Stimulated activated CD4-positive, alpha-beta T cell treated with anti-CD3 and anti-CD28 coated beads, Interleukin-15, amount 100 ng/mL, for 1 hour (primary cell): ENCODE measurements at regions not wholly inside any gene's neighbourhood (a gene's known extent, or its start where the extent isn't known, plus 50 kb on each side); places are given as distances from the start of the nearest gene placed in this dataset.

Experiments
- DNase-seq, 2 donors: peaks; one replicate each; pipeline ENCODE4 v3.0.0-alpha.2; 2020; ENCODE audit warnings: low read depth in 1 of 2, low spot score in 1 of 2

DNA sequence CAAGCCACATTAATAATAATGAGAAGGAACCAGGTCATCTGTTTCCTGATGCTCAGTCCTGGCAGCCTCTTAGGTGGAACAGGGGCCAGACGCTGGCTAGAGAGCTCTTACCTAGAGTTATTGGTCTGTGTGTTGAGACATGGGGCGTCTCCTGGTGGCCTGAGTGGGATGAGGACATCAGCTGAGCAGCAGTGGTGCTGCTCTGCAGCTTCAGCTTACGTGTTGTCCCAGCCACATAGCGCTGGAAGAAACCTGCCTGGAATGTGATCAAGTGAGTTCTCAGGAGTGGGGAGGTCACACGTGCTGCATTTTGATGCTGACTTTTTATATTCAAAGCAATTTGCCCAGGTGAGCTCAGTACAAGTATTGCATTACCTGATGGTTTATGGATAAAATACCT, 355.4 kb downstream of the CDH26 start:
- DNase-seq, result no peak

DNA sequence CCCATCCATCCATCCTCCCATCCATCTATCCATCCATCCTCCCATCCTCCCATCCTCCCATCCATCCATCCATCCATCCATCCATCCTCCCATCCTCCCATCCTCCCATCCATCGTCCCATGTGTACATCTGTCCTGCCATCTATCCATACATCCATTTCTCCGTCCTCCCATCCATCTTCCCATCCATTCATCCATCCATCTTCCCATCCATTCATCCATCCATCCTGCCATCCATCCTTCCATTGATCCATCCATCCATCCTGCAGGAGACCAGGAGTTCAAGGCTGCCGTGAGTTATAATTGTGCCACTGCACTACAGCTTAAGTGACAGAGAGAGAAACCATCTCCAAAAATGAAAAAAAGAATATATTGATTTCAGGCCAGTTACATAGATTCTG, 356.5 kb downstream of the CDH26 start:
- no peak for DNase-seq

DNA sequence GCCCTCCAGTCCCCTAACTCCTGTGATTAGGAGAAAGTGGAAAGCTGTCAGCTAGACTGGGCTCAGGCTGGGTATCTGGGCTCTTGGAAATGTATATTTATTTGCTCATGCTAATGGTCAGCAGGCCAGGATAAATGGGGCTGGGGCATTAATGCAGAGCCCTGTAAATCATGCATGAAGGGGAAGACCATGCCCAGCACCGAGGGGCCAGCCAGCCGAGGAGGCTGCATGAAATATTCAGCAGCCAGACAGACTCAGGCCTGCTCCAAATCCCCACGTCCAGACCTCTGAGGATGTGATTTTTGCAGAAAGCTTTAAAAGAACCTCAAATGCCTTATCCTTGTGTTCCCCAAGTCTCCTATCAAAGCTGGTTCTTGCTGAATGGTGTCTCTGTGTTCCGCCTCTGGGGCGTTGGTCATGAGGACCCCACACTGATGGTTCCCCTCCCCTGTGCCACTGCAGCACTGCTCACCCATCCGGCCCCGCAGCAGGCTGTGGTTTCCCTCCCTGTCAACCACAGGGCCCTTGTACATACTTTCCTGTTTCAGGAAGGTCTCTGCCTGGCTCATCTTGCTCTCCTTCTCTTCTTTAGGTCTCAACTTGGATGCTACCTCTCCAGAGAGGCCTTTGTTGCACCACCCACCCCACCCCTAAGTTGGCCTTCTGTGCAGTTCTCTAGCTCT, 358.4 kb downstream of the CDH26 start:
- DNase-seq, result no peak

DNA sequence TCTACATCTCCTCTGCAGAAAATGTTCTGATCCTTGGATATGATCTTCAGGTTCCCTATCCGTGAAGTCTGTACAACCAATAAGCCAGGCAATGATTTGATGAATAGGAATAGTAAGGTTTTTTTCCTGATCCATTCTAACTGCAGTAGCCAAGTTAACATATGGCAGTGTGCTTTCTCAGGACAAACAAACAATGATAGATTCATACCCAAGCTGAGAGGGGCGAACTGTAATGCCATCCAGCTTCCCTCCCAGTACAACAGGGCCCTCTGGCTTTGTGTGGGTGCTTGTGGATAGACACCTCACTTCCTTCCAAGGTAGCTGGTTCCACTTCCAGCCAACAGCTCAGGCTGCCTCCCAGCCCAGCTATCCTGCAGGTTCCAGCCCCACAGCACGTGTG, 359.2 kb downstream of the CDH26 start:
- DNase-seq, result no peak

DNA sequence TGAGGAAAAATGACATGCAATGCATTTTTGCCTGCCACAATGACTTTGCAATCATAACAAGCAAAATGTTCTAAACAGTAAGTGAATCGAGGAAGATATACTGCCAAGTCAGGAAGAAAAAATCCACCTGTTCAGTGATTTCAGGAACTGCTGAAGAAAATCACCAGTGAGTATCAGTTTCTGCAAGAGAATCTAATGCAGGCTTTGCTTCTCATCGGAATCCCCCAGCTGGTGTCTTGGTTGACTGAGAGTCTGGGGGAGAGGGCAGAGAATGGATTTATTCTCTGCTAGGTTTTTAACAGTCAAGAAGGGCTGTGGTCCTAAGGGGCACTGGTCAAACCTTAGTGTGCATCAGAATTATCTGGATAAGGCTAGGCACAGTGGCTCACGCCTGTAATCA, 363.4 kb downstream of the CDH26 start:
- DNase-seq, result no peak

DNA sequence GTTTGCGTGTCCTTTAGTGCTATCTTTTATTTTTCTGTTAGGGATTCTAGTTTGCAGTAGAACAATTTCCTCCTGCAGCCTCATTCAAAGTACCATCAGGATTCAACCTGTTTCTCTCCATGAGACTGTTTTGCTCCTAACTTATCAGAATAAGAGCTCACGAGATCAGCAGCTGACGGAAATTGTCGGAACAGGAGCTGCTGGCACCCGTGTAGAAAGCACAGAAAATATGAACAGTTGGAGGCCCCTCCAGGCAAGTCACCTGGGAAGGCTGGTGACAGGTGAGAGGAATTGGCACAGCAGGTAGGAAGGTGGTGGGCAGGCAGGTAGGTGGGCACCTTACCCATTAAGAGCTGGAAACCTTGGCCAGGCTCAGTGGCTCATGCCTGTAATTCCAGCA, 368.6 kb downstream of the CDH26 start:
- DNase-seq, result no peak

DNA sequence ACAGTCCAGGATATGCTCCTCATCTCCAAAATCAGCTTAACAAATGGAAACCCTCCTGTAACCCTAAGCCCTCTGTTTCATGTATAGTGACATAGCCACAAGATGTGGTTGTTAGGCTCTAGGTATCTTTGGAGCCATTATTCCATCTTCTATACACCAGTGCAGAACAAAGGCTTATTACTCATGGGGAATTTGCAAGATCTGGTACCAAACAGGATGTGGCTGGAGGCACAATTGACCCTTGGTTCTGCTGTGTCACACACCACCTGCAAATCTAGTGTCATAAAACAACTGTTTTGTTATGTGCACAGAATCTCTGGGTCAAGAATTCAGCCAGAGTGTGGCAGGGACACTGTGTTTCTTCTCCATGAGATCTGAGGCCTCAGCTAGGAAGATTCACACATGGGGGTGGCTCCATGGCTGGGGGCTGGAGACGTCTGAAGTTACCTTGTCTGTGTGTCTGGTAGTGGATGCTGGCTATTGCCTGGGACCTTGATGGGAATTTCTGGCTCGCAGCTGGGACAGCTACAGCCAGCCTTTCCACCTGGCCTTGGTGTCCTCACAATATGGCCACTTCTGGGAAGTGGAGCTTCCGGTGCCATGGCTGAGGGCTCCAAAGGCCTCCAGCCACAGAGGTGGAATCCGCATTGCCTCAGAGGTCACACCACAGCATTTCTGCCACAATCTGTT, 369.9 kb downstream of the CDH26 start:
- DNase-seq, result no peak

DNA sequence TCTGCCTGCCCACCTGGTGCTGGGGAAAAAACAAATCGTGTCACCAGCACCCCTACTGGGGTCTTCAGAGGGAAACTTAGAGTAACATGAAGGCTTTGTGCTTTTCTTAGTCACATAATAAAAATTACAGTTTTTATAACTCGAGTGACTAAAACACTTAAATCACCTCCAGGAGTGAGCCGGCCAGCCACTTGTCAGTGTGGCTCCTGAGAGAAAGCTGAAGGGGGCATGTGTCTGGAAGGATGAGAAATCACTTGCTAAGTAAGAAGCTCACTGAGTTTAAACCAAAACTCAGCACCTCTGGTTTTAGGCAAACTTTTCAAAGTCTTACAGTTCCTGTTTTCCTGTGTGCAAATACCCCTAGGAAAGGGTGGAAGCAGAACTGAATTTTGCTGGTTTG, 372.2 kb downstream of the CDH26 start:
- DNase-seq, result no peak

DNA sequence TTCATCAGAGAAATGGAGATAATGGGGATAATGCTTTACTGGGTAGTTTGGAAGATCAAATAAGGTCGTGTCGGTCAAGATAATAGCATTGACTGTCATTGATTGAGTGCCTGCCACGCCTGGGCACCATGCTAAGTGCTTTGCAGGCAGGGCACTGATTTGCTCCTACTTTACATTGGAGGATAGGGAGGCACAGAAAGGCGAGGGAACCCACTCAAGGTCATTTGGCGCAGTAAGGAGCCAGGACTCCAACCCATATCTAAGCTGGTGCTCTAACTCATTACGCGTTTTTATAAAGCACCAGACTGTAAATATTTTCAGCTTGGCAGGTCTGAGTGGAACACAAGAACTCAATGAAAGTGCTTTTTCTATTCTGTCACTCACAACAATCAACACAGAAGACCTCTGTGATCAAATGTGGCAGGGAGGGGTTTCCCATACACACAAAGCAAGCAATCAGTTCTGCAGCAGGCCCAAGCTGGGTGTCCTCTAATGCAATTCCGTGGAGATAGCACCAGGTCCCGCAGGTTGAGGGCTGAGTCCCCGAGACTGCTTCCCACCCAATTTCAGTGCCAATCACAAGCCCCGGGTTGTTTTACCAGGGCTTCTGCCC, 373.6 kb downstream of the CDH26 start:
- no peak for DNase-seq

DNA sequence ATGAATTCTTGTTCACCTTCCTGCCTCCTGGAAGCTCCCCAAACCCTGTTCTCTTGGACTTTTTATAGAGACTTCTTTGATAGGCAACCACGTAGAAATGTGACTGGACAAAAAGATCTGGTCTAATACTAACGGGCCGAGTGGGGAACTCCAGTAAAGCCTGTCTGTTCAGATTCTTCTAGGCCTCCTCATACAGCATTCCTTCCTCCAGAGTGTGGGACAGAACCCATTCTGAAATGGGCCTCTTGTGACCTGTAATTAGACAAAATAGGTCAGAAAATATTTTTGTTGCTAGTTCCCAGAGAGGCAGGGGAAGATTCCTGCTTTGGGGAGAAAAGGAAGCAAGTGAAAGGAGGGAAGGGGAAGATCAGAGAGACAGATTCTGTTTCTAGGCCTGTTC, 374.3 kb downstream of the CDH26 start:
- no peak for DNase-seq

DNA sequence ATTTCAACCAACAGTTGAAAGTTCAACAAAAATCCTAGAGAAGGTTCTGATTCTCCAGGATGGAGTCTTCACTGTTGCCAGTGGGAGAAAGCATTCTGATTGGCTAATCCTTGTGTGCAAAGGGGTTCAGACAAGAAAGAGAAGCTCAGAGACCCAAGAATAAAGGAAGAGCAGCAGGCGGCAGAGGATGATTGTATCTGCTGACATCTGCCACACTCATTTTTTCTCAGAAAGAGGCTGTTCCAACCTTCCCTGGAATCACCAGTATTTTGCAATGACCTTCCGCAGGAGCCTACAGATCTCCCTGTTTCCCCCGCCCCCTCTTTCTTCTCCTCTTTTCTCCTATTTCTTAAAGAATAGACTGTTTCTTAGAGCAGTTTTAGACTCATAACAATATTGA, 376.7 kb downstream of the CDH26 start:
- DNase-seq, result no peak

DNA sequence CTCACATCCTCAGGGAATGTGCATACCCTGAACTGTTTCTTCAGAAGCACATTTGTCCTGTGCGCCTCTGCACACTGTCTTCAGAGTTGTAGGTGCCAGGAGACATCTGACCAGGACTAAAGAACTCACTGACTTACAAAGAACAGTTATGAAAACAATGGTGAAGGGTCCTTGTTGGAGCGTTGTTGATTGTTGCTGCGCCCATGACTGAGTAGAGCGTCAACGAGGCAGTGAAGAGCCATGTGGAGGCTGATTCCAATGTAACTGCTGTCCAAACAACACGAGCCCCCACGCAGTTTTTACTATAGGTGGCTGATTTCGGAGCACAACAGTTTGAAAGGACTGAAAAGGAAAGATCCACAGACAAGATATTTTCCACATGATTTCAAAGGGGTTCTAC, 380.3 kb downstream of the CDH26 start:
- DNase-seq, result no peak

DNA sequence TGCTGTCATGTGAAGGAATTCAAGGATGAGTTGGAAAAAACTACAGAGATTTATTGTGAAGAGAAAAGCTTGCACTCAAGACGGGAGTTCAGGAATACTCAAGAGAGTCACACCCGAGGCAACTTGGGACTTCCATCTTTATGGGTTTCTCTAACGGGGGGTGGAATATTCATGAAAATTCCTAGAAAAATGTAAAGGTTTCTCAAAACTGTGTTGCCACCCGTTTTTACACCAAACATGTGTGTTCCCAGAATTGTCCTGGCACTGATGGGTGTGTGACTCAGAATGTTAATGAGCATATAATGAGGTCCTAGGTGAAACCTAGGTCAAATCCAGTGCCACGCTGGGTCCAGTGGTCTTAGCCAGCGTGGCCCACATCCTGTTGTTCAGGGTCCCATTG, 381.5 kb downstream of the CDH26 start:
- no peak for DNase-seq

DNA sequence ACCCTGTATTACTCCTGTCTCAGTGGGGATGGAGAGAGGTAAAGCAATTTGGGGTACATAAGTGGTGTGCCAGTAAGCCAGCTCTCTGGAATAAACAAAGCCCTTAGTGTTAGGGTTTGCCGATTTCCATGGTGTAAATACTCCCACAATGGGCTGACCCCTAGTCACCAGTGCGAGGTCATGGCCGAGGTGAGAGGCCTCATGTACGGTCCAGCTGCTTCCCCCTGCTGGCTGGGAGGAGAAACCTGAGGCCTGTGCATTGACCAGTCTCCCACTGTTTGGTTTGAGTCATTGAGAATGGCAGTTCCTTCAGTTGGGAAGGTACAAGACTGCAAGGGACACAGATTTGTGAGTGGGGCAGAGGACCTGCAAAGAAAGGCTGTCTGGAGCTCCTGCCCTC, 382.0 kb downstream of the CDH26 start:
- no peak for DNase-seq

DNA sequence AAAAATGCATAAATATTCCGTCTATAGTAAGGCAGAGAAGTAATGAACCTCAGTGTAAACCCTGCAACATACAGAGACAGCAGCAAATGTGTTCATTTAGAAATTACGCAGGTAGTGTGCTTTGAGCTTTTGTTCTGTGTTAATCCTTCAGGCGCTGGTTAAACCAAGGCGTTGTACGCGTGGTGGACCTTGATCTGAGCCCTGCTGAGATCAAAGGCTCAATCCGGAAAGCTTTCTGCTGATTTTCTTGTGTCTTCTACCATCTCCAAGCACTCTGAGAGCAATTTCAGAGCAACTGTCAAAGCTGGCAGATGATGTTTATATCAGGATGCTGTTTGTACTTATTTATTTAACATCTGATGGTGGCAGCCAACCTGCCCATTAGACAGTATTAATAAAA, 382.8 kb downstream of the CDH26 start:
- no peak for DNase-seq

DNA sequence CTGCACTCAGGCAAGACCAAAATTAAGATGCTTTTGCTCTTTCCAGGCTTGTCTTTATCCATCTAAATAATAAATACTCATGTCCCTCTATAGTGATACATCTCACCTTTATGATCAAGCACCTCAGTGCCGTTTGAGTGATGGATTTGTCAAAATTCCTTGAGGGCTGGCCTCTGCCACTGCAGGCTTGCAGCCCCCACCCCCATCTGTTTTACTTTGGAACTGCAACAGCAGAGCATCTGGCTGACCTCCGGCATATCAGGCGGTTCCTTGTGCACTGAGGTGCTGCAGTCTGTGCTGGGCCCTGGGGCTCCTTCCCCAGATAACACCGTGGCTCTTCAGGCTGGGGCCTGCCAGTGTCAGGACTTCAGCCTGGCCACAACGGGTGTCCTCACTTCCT, 386.9 kb downstream of the CDH26 start:
- no peak for DNase-seq

DNA sequence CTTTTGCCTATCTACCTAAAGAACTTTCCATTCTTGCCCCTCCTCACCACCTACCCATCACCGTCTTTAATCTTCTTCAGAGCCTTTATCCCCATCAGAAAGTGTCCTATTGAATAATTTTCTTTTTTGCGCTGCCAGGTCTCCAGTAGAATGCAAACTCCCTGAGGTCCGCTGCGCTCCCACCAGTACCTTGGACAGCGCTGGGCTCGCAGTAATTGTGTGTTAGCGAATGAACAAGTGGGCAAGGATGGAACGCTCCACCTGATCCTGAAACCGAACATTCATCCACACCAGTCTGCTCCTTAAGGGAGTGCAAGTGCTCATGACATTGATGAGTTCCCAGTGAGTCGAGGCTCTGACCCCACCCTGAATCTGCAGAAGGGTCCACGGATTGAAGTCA, 391.2 kb downstream of the CDH26 start:
- DNase-seq, result no peak

DNA sequence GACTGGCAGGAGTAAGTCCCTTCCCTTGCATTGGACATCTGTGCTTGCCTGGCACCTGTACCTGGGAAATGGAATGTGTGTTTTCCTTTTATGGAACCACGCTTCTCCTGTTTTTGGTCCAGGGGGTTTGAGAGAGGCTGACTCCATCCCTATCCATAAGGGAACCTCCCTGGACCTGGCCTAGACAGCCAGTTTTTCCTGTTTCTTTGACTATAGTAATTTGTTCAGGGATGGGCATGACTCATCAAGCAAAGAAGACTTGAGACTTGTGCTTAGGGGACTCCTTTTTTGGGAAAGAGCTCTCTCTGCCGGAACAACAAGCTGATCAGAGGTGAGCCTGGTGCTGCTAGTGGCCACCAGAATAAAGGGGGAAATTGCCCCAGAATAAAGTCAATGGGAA, 393.8 kb downstream of the CDH26 start:
- no peak for DNase-seq

DNA sequence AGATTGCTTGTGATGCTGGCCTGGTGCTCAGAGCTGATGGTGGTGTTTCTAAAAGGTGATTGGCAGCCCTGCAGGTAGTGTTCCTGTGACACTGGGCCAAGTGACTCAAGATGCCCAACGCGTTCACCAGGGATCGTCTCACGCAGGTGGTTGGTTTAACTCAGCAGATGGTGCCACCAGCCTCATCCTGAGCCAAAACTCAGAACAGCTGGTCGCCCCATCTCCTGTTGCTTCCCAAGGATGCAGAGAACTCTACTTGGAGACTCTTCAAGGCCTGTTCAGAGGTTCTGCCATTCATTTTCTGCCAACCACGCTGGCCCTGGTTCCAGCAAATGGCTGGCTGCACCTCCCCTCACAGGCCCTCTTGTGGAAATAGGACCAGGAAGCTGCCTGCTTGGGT, 394.4 kb downstream of the CDH26 start:
- no peak for DNase-seq

DNA sequence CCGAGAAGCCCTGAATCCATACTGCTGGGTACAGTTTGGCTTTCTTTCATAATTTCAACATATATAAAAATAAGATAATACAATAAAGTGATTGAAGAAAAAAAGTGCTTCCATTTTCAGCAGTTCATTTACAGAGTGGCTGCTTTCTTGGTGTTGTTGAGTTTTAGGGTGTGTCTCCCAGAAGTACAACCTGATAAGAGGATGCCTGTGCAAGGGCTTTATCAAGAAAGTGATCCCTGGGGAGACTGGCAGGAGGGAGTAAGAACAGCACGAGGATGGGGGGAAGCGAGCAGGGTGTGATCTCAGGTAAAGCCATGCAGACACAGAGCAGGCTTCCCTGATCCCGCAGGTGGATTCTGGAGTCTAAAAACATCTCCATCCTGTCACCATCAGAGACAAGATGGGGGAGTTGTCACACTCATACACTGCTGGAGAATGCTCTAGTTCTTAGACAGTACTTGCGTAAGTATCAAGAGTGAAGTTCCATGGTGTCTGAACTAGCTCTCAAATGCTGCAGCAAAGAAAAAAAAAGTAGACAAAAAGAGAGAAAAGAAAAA, 395.9 kb downstream of the CDH26 start:
- no peak for DNase-seq

DNA sequence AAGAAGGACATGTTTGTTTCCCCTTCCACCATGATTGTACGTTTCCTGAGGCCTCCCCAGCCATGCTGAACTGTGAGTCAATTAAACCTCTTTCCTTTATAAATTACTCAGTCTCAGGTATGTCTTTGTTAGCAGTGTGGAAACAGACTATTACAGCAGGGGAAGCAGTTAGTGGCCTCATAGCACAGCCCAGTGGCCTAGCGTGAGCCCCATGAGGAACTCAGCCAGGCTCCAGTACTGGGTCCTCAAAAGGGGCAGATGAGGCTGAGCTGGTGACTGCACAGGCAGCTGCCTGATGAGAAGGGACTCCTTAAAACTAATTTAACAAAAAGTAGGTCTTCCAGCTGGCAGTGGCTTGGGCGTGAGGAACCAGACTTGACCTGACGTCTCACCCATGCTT, 399.9 kb downstream of the CDH26 start:
- no peak for DNase-seq

DNA sequence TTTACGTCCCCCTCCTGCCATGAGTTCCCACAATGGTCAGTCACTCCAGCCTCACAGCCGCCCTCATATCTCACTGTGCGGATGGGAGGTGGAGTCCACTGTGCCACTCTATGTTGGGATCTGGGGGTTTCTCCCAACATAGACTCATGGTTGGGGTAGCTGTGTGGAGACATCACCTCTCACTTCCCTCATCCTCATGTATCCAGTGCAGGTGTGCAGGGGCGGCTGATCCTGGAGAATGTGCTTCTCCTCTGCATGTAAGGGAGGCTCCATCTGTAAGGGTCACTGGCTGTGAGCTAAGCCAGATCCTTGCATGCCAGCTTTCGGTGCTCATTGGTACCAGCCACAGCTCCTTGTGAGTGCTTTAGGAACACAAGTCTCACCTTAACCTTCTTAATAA, 400.8 kb downstream of the CDH26 start:
- no peak for DNase-seq
